ENCODE measurements at regions not wholly inside any gene's neighbourhood (a gene's known extent, or its start where the extent isn't known, plus 50 kb on each side); places are given as distances from the start of the nearest gene placed in this dataset.

DNA sequence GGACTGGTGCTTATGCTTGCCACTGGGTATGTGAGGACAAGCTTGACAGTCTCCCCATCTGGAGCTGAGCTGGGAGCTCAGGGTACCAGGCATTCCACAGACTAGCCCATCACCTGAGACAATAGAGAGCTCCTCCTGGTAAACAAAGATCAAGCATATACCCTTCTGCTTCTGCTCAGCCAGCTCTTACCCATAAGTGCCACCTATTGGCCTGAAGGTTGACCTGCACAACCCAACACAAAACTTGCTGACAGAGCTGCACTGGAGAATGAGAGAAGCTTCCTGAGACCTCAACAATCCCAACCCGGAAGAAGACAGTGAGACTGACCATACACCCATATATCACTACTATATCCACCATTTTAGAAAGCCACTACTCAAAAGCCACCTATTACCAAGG is 1049.2 kb upstream of the INTU start:
- TF ChIP-seq POLR2A (IDR thresholded peaks at IDR 0.05) = no peak
- TF ChIP-seq, protein P1, sequence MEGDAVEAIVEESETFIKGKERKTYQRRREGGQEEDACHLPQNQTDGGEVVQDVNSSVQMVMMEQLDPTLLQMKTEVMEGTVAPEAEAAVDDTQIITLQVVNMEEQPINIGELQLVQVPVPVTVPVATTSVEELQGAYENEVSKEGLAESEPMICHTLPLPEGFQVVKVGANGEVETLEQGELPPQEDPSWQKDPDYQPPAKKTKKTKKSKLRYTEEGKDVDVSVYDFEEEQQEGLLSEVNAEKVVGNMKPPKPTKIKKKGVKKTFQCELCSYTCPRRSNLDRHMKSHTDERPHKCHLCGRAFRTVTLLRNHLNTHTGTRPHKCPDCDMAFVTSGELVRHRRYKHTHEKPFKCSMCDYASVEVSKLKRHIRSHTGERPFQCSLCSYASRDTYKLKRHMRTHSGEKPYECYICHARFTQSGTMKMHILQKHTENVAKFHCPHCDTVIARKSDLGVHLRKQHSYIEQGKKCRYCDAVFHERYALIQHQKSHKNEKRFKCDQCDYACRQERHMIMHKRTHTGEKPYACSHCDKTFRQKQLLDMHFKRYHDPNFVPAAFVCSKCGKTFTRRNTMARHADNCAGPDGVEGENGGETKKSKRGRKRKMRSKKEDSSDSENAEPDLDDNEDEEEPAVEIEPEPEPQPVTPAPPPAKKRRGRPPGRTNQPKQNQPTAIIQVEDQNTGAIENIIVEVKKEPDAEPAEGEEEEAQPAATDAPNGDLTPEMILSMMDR (IDR thresholded peaks at IDR 0.05 in 4 of 5, conservative IDR thresholded peaks at IDR 0.05 in 1 of 5) = no peak
